H1 (cell line): ENCODE measurements at regions not wholly inside any gene's neighbourhood (a gene's known extent, or its start where the extent isn't known, plus 50 kb on each side); places are given as distances from the start of the nearest gene placed in this dataset.

Experiments
- CTCF ChIA-PET: fragments of 300-600 bp; sonication (Branson Sonifier 250); formaldehyde crosslinking; loops from one replicate; lab custom pipeline; 2021; ENCODE audit not compliant: partially characterized antibody; lab: Charles Lee
- POLR2A ChIA-PET: fragments of 300-600 bp; sonication (Branson Sonifier 250); formaldehyde crosslinking; loops from one replicate; lab custom pipeline; 2021; ENCODE audit warnings: inconsistent platforms; ENCODE audit not compliant: partially characterized antibody; lab: Charles Lee
- DNase-seq, 2 experiments: peaks; one replicate each; pipeline versions ENCODE4 v3.0.0 to v3.0.0-alpha.2; 2010 to 2022; ENCODE audit warnings: low spot score in 2 of 2, low read depth in 1 of 2, mixed read lengths in 1 of 2
- FAIRE-seq: peaks from 2 replicates; lab custom pipeline; 2011; peaks lifted over from hg19 to GRCh38; lab: Jason Lieb, UNC
- H2AFZ ChIP-seq: 2 replicates; pipeline ENCODE4 v1.8.1; 2012; ENCODE audit warnings: low read length, inconsistent platforms
- H2AK5ac ChIP-seq: 2 replicates; pipeline ENCODE4 v1.6.1; 2013; ENCODE audit warnings: low read depth, low read length
- H2BK120ac ChIP-seq: replicated peaks from 2 replicates; pipeline ENCODE3; 2013; ENCODE audit warnings: low read depth, low read length, inconsistent platforms
- H2BK12ac ChIP-seq: 2 replicates; pipeline ENCODE4 v1.6.1; 2013; ENCODE audit warnings: low read depth, low read length
- H2BK15ac ChIP-seq: 2 replicates; pipeline ENCODE4 v1.6.1; 2013; ENCODE audit warnings: low read length
- H2BK20ac ChIP-seq: 2 replicates; pipeline ENCODE4 v1.6.1; 2013; ENCODE audit warnings: low read length
- H2BK5ac ChIP-seq: 2 replicates; pipeline ENCODE4 v1.6.1; 2013; ENCODE audit warnings: low read depth, low read length
- H3K14ac ChIP-seq: 2 replicates; pipeline ENCODE4 v1.6.1; 2013; ENCODE audit warnings: inconsistent platforms; ENCODE audit not compliant: insufficient read length
- H3K18ac ChIP-seq: 2 replicates; pipeline ENCODE4 v1.6.1; 2013; ENCODE audit warnings: low read length; ENCODE audit errors: extremely low read depth
- H3K23ac ChIP-seq: 2 replicates; pipeline ENCODE4 v1.6.1; 2013; ENCODE audit warnings: inconsistent platforms; ENCODE audit not compliant: insufficient read length
- H3K23me2 ChIP-seq: 2 replicates; pipeline ENCODE4 v1.6.1; 2013; ENCODE audit warnings: low read depth, low read length
- H3K27ac ChIP-seq: 2 replicates; pipeline ENCODE4 v1.6.1; 2011; ENCODE audit warnings: low read depth, low read length, inconsistent platforms
- H3K27me3 ChIP-seq, 4 experiments: replicated peaks in 1 of 4; 1 replicate in 1 of 4; 2 replicates in 3 of 4; pipeline versions ENCODE4 v1.6.1 to v1.8.1; 2011 to 2013; ENCODE audit warnings: low read length in 3 of 4, mild to moderate bottlenecking in 3 of 4, inconsistent platforms in 2 of 4, mixed read lengths in 2 of 4, moderate library complexity in 1 of 4; ENCODE audit not compliant: control insufficient read depth in 3 of 4, insufficient read depth in 3 of 4; ENCODE audit errors: extremely low read depth in 1 of 4
- H3K36me3 ChIP-seq, 4 experiments: 2 replicates each; pipeline versions ENCODE4 v1.6.1 to v1.8.1; 2011 to 2013; ENCODE audit warnings: mild to moderate bottlenecking in 4 of 4, low read length in 3 of 4, moderate library complexity in 2 of 4, control low read depth in 1 of 4, inconsistent platforms in 1 of 4; ENCODE audit not compliant: insufficient read depth in 4 of 4, control insufficient read depth in 2 of 4
- H3K4ac ChIP-seq: replicated peaks from 2 replicates; pipeline ENCODE3; 2013; ENCODE audit warnings: low read length, low read depth, mixed read lengths, inconsistent platforms; ENCODE audit not compliant: insufficient read length
- H3K4me1 ChIP-seq, 4 experiments: replicated peaks in 1 of 4; 1 replicate in 1 of 4; 2 replicates in 3 of 4; pipeline versions ENCODE4 v1.6.1 to v1.8.1; 2011 to 2013; ENCODE audit warnings: low read length in 3 of 4, inconsistent platforms in 2 of 4, mixed read lengths in 1 of 4; ENCODE audit not compliant: insufficient read depth in 4 of 4, control insufficient read depth in 3 of 4
- H3K4me2 ChIP-seq, 2 experiments: 2 replicates each; pipeline versions ENCODE4 v1.6.1 to v1.8.1; 2011 to 2013; ENCODE audit warnings: low read depth in 2 of 2, low read length in 2 of 2, control low read depth in 1 of 2, inconsistent platforms in 1 of 2, mild to moderate bottlenecking in 1 of 2; ENCODE audit not compliant: insufficient read depth in 1 of 2
- H3K4me3 ChIP-seq, 4 experiments: fragments of 200-600, 300-600 bp in 1 of 4; sonication (generic), shearing (Covaris generic), sonication (Bioruptor Twin) in 1 of 4; 2 replicates each; pipeline versions ENCODE4 v1.5.1 to v1.8.1; 2011 to 2016; ENCODE audit warnings: low read length in 4 of 4, low read depth in 3 of 4, control low read depth in 2 of 4, inconsistent platforms in 2 of 4, mild to moderate bottlenecking in 2 of 4, mixed read lengths in 1 of 4, moderate library complexity in 1 of 4; ENCODE audit not compliant: insufficient read depth in 2 of 4; ENCODE audit errors: extremely low read depth in 1 of 4
- H3K56ac ChIP-seq: replicated peaks from 2 replicates; pipeline ENCODE3; 2013; ENCODE audit warnings: low read depth, mild to moderate bottlenecking, mixed read lengths, low read length, inconsistent platforms; ENCODE audit not compliant: insufficient read length
- H3K79me1 ChIP-seq: 2 replicates; pipeline ENCODE4 v1.6.1; 2013; ENCODE audit warnings: low read depth, low read length, control low read depth
- H3K79me2 ChIP-seq, 2 experiments: 2 replicates each; pipeline versions ENCODE4 v1.6.1 to v1.8.1; 2012 to 2013; ENCODE audit warnings: low read length in 2 of 2, mild to moderate bottlenecking in 2 of 2, inconsistent platforms in 1 of 2; ENCODE audit not compliant: insufficient read depth in 2 of 2, control insufficient read depth in 1 of 2
- H3K9ac ChIP-seq, 4 experiments: replicated peaks in 1 of 4; 1 replicate in 1 of 4; 2 replicates in 3 of 4; pipeline versions ENCODE4 v1.6.1 to v1.8.1; 2011 to 2013; ENCODE audit warnings: low read depth in 3 of 4, low read length in 3 of 4, control low read depth in 2 of 4, mild to moderate bottlenecking in 2 of 4, moderate library complexity in 2 of 4, inconsistent platforms in 1 of 4; ENCODE audit errors: extremely low read depth in 1 of 4
- H3K9me3 ChIP-seq, 2 experiments: 2 replicates each; pipeline versions ENCODE4 v1.6.1 to v1.8.1; 2012 to 2013; ENCODE audit warnings: mild to moderate bottlenecking in 2 of 2, moderate library complexity in 2 of 2, control low read depth in 1 of 2, inconsistent platforms in 1 of 2, low read depth in 1 of 2, low read length in 1 of 2, mixed read lengths in 1 of 2; ENCODE audit not compliant: insufficient read depth in 2 of 2
- H4K20me1 ChIP-seq, 2 experiments: replicated peaks in 1 of 2; 2 replicates each; pipeline versions ENCODE3 to v1.8.1; 2011 to 2013; ENCODE audit warnings: inconsistent platforms in 2 of 2, low read length in 2 of 2, mild to moderate bottlenecking in 1 of 2; ENCODE audit not compliant: insufficient read depth in 2 of 2, control insufficient read depth in 1 of 2
- H4K5ac ChIP-seq: 2 replicates; pipeline ENCODE4 v1.6.1; 2013; ENCODE audit warnings: low read length, low read depth, mixed read lengths, inconsistent platforms; ENCODE audit not compliant: insufficient read length
- H4K8ac ChIP-seq: 2 replicates; pipeline ENCODE4 v1.8.0; 2013; ENCODE audit warnings: mild to moderate bottlenecking, moderate library complexity, low read length, inconsistent platforms; ENCODE audit not compliant: insufficient read depth; ENCODE audit errors: extremely low read depth
- H4K91ac ChIP-seq: replicated peaks from 2 replicates; pipeline ENCODE3; 2013; ENCODE audit warnings: low read length, mixed read lengths, inconsistent platforms; ENCODE audit not compliant: insufficient read length
- BACH1 ChIP-seq: IDR thresholded peaks from 2 replicates; pipeline ENCODE4 v1.6.1; 2012; ENCODE audit warnings: low read length, improper control_type of control experiment
- BCL11A ChIP-seq, 2 experiments: IDR thresholded peaks; one replicate each; pipeline ENCODE4 v1.6.1; 2011; ENCODE audit warnings: low read depth in 2 of 2, low read length in 2 of 2, mild to moderate bottlenecking in 2 of 2
- CBX5 ChIP-seq: fragments of 300-800, 300-1000 bp; sonication (generic); IDR thresholded peaks from 2 replicates; pipeline ENCODE4 v1.7.1; 2016; ENCODE audit warnings: antibody characterized with exemption, low read length, low read depth
- CTCF ChIP-seq, 3 experiments: IDR thresholded peaks; 1 replicate in 2 of 3; 2 replicates in 1 of 3; pipeline versions ENCODE4 v1.5.1 to v1.6.1; 2011; ENCODE audit warnings: low read length in 3 of 3, mild to moderate bottlenecking in 3 of 3, inconsistent platforms in 2 of 3, low read depth in 1 of 3, moderate library complexity in 1 of 3; ENCODE audit not compliant: insufficient read depth in 1 of 3; ENCODE audit errors: control extremely low read depth in 1 of 3
- GABPA ChIP-seq: IDR thresholded peaks from 2 replicates; pipeline ENCODE4 v1.6.1; 2011; ENCODE audit warnings: mild to moderate bottlenecking, low read length, moderate library complexity, borderline replicate concordance; ENCODE audit not compliant: insufficient read depth
- GTF2F1 ChIP-seq: IDR thresholded peaks from 2 replicates; pipeline ENCODE4 v1.6.1; 2012; ENCODE audit warnings: low read depth, low read length, improper control_type of control experiment, borderline replicate concordance
- KDM1A ChIP-seq: fragments of 200-600, 300-600 bp; sonication (generic); IDR thresholded peaks from 2 replicates; pipeline ENCODE4 v1.7.1; 2016; ENCODE audit warnings: mild to moderate bottlenecking, low read length, borderline replicate concordance
- MAFK ChIP-seq: IDR thresholded peaks from 2 replicates; pipeline ENCODE4 v1.6.1; 2012; ENCODE audit warnings: low read depth, mild to moderate bottlenecking, improper control_type of control experiment, low read length
- RNF2 ChIP-seq: fragments of 200-900, 300-1000 bp; sonication (generic); IDR thresholded peaks from 2 replicates; pipeline ENCODE4 v1.7.1; 2016; ENCODE audit warnings: borderline replicate concordance, low read depth, mild to moderate bottlenecking, antibody characterized with exemption, low read length; ENCODE audit not compliant: poor library complexity, severe bottlenecking; ENCODE audit errors: missing control alignments
- SP1 ChIP-seq: IDR thresholded peaks from 2 replicates; pipeline ENCODE4 v1.6.1; 2011; ENCODE audit warnings: low read depth, low read length
- SP4 ChIP-seq: IDR thresholded peaks from 2 replicates; pipeline ENCODE4 v1.6.1; 2012; ENCODE audit warnings: low read length, inconsistent platforms
- TCF12 ChIP-seq: IDR thresholded peaks from 2 replicates; pipeline ENCODE4 v1.6.1; 2011; ENCODE audit warnings: low read depth, mild to moderate bottlenecking, low read length
- TEAD4 ChIP-seq: IDR thresholded peaks from 2 replicates; pipeline ENCODE4 v1.6.1; 2012; ENCODE audit warnings: low read depth, low read length, inconsistent platforms, mixed read lengths
- WGBS, 2 experiments: shearing (Covaris generic) in 1 of 2; methylation state at CpG; one replicate each; pipeline versions ENCODE4 v1.1.6 to v1.1.7; 2013 to 2015; ENCODE audit warnings: low lambda C conversion rate in 2 of 2, mixed read lengths in 2 of 2, inconsistent platforms in 1 of 2, low coverage in 1 of 2, missing lambda C conversion rate in 1 of 2; ENCODE audit not compliant: insufficient replicate concordance in 2 of 2, insufficient coverage in 1 of 2, insufficient read length in 1 of 2; ENCODE audit errors: extremely low coverage in 1 of 2, missing lambda C conversion rate in 1 of 2; 5-methylcytosine and 5-hydroxymethylcytosine counted together

- no peak overlapping the region for H2BK12ac ChIP-seq
- no peak overlapping the region for H3K23ac ChIP-seq
- H3K4me3 ChIP-seq = no peak overlapping the region
- H2AK5ac ChIP-seq = no peak overlapping the region
- H3K56ac ChIP-seq = no peak overlapping the region
- ChIA-PET CTCF (no interaction called here), POLR2A (no interaction called here)
- H2AFZ ChIP-seq = no peak overlapping the region
- no peaks in the 10 kb centered on the region for H3K27me3 ChIP-seq
- H2BK5ac ChIP-seq = no peak overlapping the region
- DNase-seq (no peak), FAIRE-seq (no peak)
- H2BK15ac ChIP-seq = no peak overlapping the region
- no peak overlapping the region for H4K8ac ChIP-seq
- no peak overlapping the region for H3K4me2 ChIP-seq
- peaks cover 0 to under 1% of the 10 kb centered on the region in 2 experiments; a peak in 2 of 4 replicates for H3K9me3 ChIP-seq
- no peaks in the 10 kb centered on the region for H4K20me1 ChIP-seq
- no peaks in the 10 kb centered on the region for H3K36me3 ChIP-seq
- H4K91ac ChIP-seq = no peak overlapping the region
- no peak overlapping the region for H2BK120ac ChIP-seq
- H4K5ac ChIP-seq = no peak overlapping the region
- no peaks in the 10 kb centered on the region for H3K79me1 ChIP-seq
- H2BK20ac ChIP-seq = no peak overlapping the region
- H3K4ac ChIP-seq = no peak overlapping the region
- no peak overlapping the region for H3K14ac ChIP-seq
- no peaks in the 10 kb centered on the region for H3K79me2 ChIP-seq
- no peaks in the 10 kb centered on the region for H3K23me2 ChIP-seq
- no peak overlapping the region for H3K9ac ChIP-seq
- 82% methylated on average over 2 of the region's 2 CpGs; no CpG with 5 or more reads in 1 of the 2 experiments for WGBS, 2 experiments
- H3K18ac ChIP-seq = no peak overlapping the region
- H3K27ac ChIP-seq = no peak overlapping the region
- peaks cover 0 to 3% (median 0%) of the 10 kb centered on the region in 4 experiments; a peak in 2 of 7 replicates for H3K4me1 ChIP-seq
- TF ChIP-seq SP1 (no peak), TEAD4 (no peak), BACH1 (no peak), TCF12 (no peak), KDM1A (no peak), BCL11A (IDR thresholded peaks at IDR 0.05; ENCODE audit: low read depth in 2 of 2, low read length in 2 of 2) (no peak), SP4 (no peak), RNF2 (no peak), CBX5 (no peak), MAFK (no peak), GTF2F1 (no peak), CTCF (IDR thresholded peaks at IDR 0.05; ENCODE audit: control extremely low read depth in 1 of 3, insufficient read depth in 1 of 3, low read depth in 1 of 3, low read length in 3 of 3) (no peak), GABPA (no peak)
Observed at GRCh38 chr5:68490406-68490805, 274.9 kb downstream of the PIK3R1 start.
